ENCODE measurements at regions not wholly inside any gene's neighbourhood (a gene's known extent, or its start where the extent isn't known, plus 50 kb on each side); places are given as distances from the start of the nearest gene placed in this dataset.

- no peak for TF ChIP-seq POLR2A (IDR thresholded peaks at IDR 0.05; ENCODE audit: borderline replicate concordance, extremely low read depth, insufficient read depth, insufficient read length)
- TF ChIP-seq CBX3 (IDR thresholded peaks at IDR 0.05; ENCODE audit: low read depth) = no peak
- TF ChIP-seq FOSL1 (IDR thresholded peaks at IDR 0.05; ENCODE audit: low read depth) = no peak
- no peak for TF ChIP-seq CTCF (IDR thresholded peaks at IDR 0.05 in 2 of 3, conservative IDR thresholded peaks at IDR 0.05 in 1 of 3; ENCODE audit: borderline replicate concordance in 1 of 3, insufficient read depth in 1 of 3, low read depth in 2 of 3, low read length in 2 of 3)
- TF ChIP-seq ZNF274 (IDR thresholded peaks at IDR 0.05; ENCODE audit: low read depth, low read length) = no peak
- TF ChIP-seq POLR2AphosphoS5 (IDR thresholded peaks at IDR 0.05; ENCODE audit: low read depth, low read length) = no peak
- no peak for TF ChIP-seq RAD21 (IDR thresholded peaks at IDR 0.05; ENCODE audit: low read depth)
Observed at GRCh38 chr11:112617098-112617425, 344.2 kb upstream of the NCAM1 start.

Measured in HCT116 (cell line).